OCI-LY3 (cell line): ENCODE measurements at regions not wholly inside any gene's neighbourhood (a gene's known extent, or its start where the extent isn't known, plus 50 kb on each side); places are given as distances from the start of the nearest gene placed in this dataset.

Experiments
- EZH2phosphoT487 ChIP-seq: fragments of 200-600 bp; shearing (Covaris generic); IDR thresholded peaks from 2 replicates; pipeline ENCODE4 v1.6.1; 2018; ENCODE audit warnings: antibody characterized with exemption, mixed run types, low read depth
- TF ChIP-seq, protein P1 (sequence below): fragments of 200-600, 300-600 bp; sonication (generic); IDR thresholded peaks from 2 replicates; pipeline ENCODE4 v1.5.1; 2014; ENCODE audit warnings: antibody characterized with exemption, low read length, low read depth

DNA sequence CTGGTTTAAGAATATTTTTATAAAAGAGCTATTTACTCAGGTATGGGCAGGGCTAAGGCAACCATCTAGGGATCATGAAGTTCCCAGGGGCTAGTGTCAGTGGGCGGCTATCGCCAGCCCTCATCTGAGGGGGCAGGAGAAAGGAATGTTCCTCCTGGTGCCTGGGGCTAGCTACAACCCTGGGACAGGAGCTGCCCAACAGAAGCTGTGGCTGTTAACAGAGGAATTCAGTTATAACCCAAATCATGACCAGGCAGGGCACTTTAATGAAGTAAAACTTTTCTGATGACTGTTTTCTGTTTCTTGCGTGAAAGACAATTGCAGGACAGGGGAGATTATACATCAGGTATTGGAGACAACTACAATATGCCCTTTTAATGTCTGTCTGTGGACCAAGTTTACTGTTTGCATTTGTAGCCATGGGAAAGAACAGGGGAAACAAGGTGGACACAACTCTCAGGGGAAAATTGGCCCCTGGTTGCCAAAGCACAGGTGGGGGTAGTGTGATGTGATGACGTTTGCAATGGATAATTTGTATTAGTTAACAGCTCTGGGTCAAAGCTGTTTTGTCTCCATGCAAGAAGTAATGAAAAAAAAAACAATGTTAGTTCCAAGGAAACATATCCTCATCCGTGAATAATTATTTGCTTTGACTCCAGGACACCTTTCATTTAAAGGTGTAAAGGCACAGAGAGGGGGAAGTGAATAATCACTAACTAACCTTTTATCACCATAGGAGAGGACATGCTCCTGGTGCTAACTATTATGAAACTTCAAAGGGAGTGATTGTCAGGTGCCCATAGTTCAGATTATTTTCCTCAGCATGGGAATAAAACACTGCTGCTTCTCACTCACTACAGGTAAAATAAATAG lies 105.2 kb downstream of the TSEN15 start:
- TF ChIP-seq, protein P1, sequence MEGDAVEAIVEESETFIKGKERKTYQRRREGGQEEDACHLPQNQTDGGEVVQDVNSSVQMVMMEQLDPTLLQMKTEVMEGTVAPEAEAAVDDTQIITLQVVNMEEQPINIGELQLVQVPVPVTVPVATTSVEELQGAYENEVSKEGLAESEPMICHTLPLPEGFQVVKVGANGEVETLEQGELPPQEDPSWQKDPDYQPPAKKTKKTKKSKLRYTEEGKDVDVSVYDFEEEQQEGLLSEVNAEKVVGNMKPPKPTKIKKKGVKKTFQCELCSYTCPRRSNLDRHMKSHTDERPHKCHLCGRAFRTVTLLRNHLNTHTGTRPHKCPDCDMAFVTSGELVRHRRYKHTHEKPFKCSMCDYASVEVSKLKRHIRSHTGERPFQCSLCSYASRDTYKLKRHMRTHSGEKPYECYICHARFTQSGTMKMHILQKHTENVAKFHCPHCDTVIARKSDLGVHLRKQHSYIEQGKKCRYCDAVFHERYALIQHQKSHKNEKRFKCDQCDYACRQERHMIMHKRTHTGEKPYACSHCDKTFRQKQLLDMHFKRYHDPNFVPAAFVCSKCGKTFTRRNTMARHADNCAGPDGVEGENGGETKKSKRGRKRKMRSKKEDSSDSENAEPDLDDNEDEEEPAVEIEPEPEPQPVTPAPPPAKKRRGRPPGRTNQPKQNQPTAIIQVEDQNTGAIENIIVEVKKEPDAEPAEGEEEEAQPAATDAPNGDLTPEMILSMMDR: no peak
- TF ChIP-seq EZH2phosphoT487: no peak
